GM12891 (cell line): ENCODE measurements at regions not wholly inside any gene's neighbourhood (a gene's known extent, or its start where the extent isn't known, plus 50 kb on each side); places are given as distances from the start of the nearest gene placed in this dataset.

Source experiments
- PAX5 ChIP-seq: IDR thresholded peaks from 2 replicates; pipeline ENCODE4 v1.6.1; 2011; ENCODE audit warnings: low read length, moderate library complexity, mild to moderate bottlenecking; ENCODE audit not compliant: insufficient read depth, severe bottlenecking
- POLR2A ChIP-seq: IDR thresholded peaks from 2 replicates; pipeline ENCODE4 v1.6.1; 2011; ENCODE audit warnings: low read depth, low read length, control low read depth
- POLR2AphosphoS5 ChIP-seq: IDR thresholded peaks from 2 replicates; pipeline ENCODE4 v1.6.1; 2011; ENCODE audit warnings: low read depth, low read length, control low read depth
- SPI1 ChIP-seq: IDR thresholded peaks from 2 replicates; pipeline ENCODE4 v1.6.1; 2011; ENCODE audit warnings: low read depth, low read length, control low read depth
- TAF1 ChIP-seq: IDR thresholded peaks from 2 replicates; pipeline ENCODE4 v1.6.1; 2011; ENCODE audit warnings: low read depth, low read length, control low read depth

DNA sequence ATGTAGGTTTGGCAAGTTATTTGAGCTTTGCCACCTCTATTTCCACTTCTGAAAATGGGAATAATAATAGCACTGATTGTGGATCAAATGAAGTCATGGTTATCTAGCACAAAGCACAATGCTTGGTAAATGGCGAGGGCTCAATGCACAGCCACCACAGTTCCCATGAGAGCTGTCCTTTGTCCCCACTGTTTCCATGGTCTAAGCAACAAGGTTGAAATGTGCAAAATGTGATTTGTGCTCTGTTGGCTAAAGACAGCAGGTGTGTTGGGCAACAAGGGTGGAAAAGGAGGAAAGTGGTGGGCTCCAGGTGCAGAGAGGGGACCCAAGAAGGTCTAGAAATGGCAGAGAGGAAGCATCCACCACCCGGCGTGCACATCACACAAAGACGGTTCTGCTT, 200.5 kb downstream of the TRIM29 start:
- no peak for TF ChIP-seq PAX5
- TF ChIP-seq POLR2AphosphoS5, result no peak
- no peak for TF ChIP-seq TAF1
- no peak for TF ChIP-seq POLR2A
- TF ChIP-seq SPI1, result no peak
